A172 (cell line): ENCODE measurements at regions not wholly inside any gene's neighbourhood (a gene's known extent, or its start where the extent isn't known, plus 50 kb on each side); places are given as distances from the start of the nearest gene placed in this dataset.

Source experiments
- DNase-seq: peaks from one replicate; pipeline ENCODE4 v3.0.0-alpha.2; 2015; ENCODE audit warnings: low spot score

DNA sequence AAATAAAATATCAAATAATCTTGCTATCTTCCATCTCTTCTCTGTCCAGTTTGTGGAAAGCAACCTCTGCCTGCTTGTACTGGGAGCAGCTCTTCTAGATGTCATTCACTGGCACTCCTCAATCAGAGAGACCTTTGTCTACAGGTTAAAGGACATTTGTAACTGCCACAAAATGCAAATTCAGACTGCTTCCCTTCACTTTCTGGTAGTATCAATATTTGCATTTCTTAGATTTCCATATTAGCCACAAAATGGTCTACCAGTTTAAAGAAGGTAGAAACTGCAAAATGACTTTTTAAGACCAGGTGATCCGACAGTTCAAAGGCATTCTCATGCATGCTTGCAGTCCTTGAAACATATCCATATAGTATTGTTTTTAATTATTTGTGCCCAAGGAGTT, 51.7 kb upstream of the RCN1 start:
- DNase-seq, result no peak

- DNase-seq, result no peak
Observed at GRCh38 chr11:32034680-32035079, 56.2 kb upstream of the RCN1 start.

- peak; percentile 81 for DNase-seq
Observed at GRCh38 chr11:32034149-32034548, 56.7 kb upstream of the RCN1 start.

DNA sequence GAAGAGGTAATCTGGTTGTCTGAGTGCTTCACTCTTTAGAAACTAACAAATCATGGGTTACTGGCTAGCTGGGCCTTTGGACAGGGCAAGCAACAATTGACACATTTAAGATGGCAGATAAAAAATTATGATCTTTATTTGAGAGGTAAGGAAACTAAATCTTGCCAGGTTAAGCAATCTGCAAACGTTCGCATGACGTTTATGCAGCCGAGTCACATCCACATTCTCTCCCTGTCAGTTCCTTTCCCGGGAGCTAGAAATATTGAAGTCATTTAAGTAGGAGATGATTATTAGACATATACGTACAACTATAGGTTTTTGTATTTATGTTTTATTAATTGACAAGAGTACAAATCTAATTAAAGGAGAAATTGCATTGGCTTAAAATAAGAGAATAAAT, 57.4 kb upstream of the RCN1 start:
- no peak for DNase-seq

- DNase-seq, result no peak
Observed at GRCh38 chr11:32033067-32033466, 57.8 kb upstream of the RCN1 start.

- DNase-seq, result no peak
Observed at GRCh38 chr11:32032478-32032877, 58.4 kb upstream of the RCN1 start.

DNA sequence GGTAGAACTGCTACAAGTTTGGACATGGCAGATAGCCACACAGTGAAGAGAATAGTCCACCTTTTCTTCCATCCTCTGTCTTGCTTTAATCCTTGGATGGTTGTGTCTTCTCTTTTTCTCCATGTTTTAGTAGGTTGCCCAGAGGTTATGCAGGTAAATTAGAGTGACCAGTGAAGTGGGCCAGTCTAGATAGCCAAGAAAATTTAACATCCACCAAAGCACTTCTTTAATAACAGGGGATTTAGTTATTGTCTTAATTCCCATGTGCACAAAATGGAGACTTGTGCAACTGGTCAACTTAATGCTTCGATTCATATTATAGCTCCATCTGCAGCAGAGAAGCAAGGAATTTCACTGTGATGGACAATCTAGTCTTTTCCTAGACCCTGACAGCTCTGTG, 58.8 kb upstream of the RCN1 start:
- DNase-seq, result no peak

DNA sequence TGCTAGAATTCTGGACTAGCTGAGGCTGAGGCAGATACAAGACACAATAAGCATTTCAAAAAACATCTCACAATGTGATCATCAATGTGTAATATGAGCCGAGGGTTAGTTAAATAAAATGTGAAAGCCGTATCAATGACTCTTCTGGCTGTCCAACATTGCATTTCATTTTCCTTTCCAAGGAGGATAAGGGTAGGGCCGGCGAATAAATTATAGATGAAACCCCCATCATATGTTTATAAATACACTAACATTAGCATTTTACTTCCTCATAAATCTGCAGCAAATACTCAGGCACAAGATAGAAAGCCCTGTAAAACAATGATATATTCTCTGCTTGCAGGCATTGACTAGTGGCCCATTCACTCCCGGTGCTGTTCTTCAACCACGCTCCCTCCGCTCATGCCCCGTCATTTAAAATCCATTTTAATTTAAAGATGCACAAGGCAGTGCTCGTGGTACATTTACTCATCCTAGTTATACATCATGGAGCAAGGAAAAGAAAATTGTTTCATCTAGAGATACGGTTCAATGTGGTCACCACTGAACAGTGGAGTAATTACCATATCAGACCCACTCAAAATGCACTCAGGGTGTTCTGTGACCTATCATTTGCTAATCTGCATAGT, 59.9 kb upstream of the RCN1 start:
- DNase-seq, result no peak

- DNase-seq, result no peak
Observed at GRCh38 chr11:32029721-32030120, 61.2 kb upstream of the RCN1 start.

DNA sequence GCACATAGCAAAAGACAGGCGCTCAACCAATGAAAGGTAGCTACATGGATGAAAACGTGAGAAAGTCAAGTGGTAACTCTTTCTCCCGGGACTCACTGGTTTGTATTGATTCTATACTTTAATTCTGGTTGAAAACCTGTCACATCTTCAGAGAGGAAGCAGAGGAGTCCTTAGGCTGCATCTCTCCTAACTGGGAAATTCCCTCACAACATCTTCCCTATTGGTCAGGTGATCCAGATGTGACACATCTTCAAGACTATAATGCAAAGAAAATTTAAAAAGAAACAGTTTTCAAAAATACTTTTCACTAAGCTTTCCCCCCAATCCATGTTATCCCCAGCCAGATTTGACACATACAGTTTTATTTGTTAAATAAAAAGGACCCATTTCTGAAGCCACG, 62.7 kb upstream of the RCN1 start:
- DNase-seq, result no peak

- DNase-seq, result no peak
Observed at GRCh38 chr11:32026766-32027165, 64.1 kb upstream of the RCN1 start.

DNA sequence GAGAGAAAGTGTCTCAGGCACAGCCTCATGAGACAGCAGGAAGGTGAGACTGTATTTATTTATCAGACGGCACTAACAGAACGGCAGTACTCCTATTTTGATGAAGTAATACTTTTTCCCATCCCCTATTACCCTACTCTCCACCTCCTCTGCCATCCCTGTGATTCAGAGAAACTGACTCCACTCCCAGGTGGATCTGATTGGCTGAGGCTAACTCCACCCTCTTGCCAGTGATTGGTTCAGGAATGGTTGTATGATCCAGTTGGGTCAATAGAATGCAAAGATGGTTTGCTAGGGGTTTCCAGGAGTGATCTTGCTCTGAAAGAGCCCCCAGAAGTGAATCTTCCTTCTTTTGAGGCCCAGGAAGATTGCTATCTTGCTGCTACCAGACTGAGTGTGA, 65.9 kb upstream of the RCN1 start:
- DNase-seq, result no peak

DNA sequence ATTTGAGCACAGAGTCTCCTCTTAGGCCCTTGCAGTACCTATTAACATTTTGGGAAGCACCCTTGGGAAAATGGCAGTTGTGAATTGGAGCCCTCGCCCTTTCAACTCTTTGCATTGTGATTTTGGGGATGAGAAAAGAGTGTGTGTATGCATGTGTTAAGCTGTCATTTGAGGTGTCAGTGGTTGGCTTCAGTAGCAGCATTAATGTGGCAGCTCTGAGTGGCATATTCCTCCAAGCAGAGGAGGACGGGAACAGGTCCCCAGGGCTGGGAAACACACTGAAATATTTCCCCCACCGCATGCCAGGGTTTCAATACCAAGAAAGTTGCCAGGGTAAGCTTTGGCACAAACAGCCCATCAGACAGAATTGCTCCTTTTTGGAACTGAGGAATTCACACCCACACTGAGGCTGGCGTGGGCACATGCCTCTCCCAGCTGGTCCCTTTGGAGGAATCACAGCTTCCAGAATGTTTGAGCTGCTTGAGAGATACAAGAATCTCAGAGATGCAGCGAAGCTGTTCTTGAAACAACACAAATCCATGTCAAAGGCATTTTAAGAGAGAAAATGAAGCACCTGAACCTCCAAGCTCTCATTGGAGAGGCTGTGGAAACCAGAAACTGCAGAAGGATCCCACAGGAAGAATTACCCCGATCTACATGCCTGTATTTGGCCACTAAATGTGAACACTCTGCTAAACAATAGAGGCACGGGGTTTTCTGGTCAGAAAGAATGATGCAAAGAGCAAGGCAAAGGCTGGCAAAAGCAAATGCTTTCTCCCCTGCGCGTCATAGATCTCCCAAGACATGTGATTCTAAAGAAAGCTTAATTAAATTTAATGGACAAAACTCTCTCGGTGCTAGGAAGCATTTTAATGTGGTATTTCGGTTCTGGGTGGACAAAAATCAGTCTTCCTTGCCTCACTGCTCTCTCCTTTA, 67.2 kb upstream of the RCN1 start:
- DNase-seq, result no peak

DNA sequence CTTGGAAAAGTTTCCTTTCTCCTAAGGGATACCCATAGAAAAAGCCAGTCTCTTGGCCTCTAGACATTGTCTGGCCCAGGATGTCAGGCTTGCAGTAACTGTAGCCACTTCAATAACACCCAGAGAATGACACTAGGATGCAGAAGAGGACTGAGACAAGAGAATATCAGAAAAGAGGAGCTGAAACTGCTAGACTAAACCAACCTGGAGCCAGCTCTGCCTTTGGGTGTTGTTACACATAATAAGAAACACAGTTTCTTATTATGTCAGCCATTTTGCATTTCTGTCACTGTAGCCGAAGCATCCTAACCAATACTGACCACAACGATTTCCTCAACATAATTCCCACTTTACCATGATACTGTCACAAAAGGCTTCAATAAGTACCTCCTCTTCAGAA, 72.2 kb upstream of the RCN1 start:
- no peak for DNase-seq

DNA sequence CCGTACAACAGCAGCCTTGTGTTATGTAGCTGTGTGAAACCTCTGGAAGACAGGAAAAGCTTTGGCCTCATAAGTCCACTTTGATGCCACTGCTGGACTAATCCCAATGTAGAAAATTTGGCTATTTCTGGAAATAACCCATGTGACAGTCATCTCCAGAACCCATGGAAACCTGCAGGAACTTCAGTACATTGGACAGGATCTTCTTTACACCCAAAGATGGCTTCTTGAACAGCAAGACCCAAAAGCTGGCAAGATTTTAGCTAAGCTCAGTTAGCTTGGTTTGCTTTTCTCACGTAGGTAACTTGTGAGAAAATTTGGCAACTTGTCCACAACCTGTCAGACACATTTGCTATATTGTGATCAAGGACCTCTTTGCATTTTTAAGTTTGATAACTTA, 74.8 kb upstream of the RCN1 start:
- DNase-seq, result no peak

DNA sequence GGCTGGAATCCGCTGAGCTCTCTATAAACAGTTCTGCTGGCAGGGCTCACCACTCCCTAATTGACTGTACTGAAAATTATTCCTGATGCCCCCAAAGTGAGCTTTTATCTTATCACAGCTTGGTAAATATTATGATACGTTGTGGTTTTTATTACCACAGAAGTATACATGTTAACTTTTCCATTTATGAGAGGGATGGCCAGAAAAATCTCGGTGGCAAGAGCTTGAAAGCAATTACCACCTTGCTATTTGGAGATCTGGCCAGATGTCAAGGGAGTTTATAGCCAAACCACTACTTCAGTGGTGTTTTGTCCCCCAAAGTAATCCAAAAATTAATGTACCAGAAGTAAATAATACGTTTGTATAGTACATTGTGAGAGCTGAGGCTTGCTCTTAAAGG, 75.4 kb upstream of the RCN1 start:
- DNase-seq, result no peak

DNA sequence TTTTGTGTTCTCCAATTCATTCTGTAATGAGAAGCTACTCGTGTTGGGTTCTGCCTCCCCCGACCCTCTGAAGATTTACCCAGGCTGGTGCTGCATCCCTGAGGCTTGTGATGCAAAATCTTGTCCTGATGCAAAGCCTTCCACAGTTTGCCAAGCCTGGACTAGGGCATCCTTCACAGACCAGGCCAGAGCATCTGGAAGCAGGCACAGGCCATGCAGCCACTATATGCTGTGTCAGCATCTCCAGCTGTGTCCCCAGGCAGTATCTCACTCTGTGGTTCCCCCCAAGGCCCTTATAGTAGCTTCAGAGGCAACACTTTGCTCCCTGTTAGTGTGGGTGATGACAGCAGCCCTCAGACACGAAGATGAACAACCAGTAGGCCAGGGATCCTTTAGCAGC, 77.3 kb upstream of the RCN1 start:
- DNase-seq, result no peak

DNA sequence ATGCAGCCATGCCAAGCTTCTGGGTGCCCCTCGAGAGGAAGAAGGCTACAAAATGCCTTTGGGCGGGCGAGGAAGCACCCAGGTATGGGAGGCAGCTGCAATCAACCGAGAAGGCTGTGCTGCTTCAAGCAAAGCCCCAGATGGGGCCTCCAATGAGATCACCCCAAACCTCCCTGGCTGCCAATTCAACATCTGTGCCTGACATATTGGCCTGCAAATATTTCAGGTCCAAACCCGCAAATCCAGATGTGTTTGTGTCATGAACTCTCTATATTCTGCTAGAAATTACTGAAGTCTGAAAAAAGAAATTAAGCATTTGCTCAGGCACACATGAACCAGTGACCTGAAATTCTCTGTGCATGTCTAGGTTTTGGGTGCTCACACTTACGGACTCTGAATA, 78.8 kb upstream of the RCN1 start:
- no peak for DNase-seq

DNA sequence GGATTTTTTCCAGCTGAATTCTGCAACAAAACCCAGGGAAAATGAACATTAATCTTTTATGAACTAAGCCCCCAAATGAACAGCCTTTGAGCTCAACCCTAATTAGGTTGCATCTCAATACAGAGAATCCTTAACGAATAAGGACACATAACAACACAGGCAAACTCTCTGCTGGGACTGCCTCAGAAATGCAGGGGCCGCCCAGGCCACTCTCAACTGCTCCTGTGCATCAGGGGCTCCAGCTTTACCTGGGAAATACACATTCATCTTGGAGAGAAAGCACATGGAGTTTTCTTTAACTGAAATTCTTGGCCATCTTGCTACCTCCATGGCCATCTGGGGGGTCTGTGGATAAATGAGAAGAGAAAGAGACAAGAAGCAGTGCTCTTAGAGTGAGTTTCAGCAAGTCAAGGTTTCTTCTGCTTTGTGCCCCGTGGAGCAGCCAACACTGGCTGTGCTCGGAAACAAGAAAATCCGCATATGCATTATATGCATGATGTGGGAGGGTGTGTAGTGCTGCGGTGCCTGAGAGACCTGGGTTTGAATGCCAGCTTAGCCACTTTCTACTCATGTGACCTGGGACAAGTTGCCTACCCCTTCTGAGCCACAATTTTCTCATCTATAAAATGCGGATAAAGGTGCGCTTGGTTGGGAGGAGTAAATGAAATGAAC, 81.9 kb upstream of the RCN1 start:
- DNase-seq, result no peak

DNA sequence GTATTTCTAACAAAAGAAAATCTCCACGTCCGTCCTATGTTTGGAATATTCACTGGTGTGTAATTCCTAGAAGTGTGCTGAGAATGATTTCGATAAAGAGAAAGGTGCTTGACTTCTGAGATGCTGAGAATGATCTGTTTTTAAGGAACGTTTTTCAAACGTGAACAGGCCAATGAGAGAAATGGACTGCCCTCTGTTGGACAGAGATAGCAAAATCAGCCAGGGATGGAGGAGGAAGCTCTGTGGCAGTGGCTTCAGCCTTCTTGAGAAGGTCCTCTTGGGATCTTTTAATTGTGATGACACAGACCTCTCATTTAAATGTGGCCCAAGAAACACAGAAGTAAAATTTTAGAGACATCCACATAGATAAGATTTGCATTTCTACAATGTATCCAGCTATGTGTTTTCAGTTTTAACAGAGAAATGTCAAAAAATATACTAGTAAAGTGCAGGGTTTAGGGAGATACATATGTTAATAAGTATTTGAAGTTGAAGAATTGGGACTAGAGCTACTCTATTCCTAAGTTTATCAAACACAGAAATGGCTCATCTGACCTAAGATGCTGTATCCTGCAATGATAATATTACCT, 84.0 kb upstream of the RCN1 start:
- peak; percentile 68 for DNase-seq

- peak; percentile 82 for DNase-seq
Observed at GRCh38 chr11:32005786-32006416, 85.0 kb upstream of the RCN1 start.

GRCh38 chr11:32003335-32003734, 87.5 kb upstream of the RCN1 start:
- DNase-seq, result no peak
